GM12891 (cell line): ENCODE measurements at regions not wholly inside any gene's neighbourhood (a gene's known extent, or its start where the extent isn't known, plus 50 kb on each side); places are given as distances from the start of the nearest gene placed in this dataset.

Source experiments
- POLR2A ChIP-seq: IDR thresholded peaks from 2 replicates; pipeline ENCODE4 v1.6.1; 2011; ENCODE audit warnings: low read depth, low read length, control low read depth
- POLR2AphosphoS5 ChIP-seq: IDR thresholded peaks from 2 replicates; pipeline ENCODE4 v1.6.1; 2011; ENCODE audit warnings: low read depth, low read length, control low read depth

- TF ChIP-seq POLR2A (no peak), POLR2AphosphoS5 (no peak)
Measured at GRCh38 chr2:196266351-196266750, 95.0 kb upstream of the STK17B start.
